ENCODE measurements at regions not wholly inside any gene's neighbourhood (a gene's known extent, or its start where the extent isn't known, plus 50 kb on each side); places are given as distances from the start of the nearest gene placed in this dataset.

- TF ChIP-seq REST (IDR thresholded peaks at IDR 0.05; ENCODE audit: low read depth, low read length), result no peak
These were observed 75.1 kb upstream of the IER5L start (continued) for GRCh38 chr9:129252937-129253802.

GRCh38 chr9:129250786-129251185 lies 72.7 kb upstream of the IER5L start:
- Histone ChIP-seq H3F3A (replicated peaks; ENCODE audit: insufficient read depth) (no peaks in the 10 kb centered on the region), H4K20me1 (ENCODE audit: insufficient read depth) (no peaks in the 10 kb centered on the region), H3K9me2 (no peaks in the 10 kb centered on the region), H3K9me3 (no peaks in the 10 kb centered on the region), H3K4me3 (ENCODE audit: low read depth in 2 of 2, low read length in 1 of 2) (no peak overlapping the region), H3K79me2 (ENCODE audit: insufficient read depth) (no peaks in the 10 kb centered on the region), H3K9ac (no peak overlapping the region), H3K27ac (ENCODE audit: low read depth in 2 of 2, low read length in 1 of 2) (no peak overlapping the region), H3K4me2 (no peak overlapping the region), H2AFZ (ENCODE audit: low read depth) (no peak overlapping the region), H3K36me3 (replicated peaks in 1 of 2; ENCODE audit: control insufficient read depth in 1 of 2, insufficient read depth in 2 of 2, low read length in 1 of 2) (no peaks in the 10 kb centered on the region), H3K27me3 (ENCODE audit: insufficient read depth) (no peaks in the 10 kb centered on the region), H3K4me1 (ENCODE audit: control insufficient read depth in 1 of 2, insufficient read depth in 2 of 2, low read depth in 1 of 2, low read length in 1 of 2) (no peaks in the 10 kb centered on the region)
- TF ChIP-seq REST (IDR thresholded peaks at IDR 0.05; ENCODE audit: low read depth, low read length) (no peak), MAX (IDR thresholded peaks at IDR 0.05; ENCODE audit: low read depth) (no peak), GABPA (IDR thresholded peaks at IDR 0.05; ENCODE audit: low read depth) (no peak), FOSL2 (IDR thresholded peaks at IDR 0.05; ENCODE audit: borderline replicate concordance, low read depth) (no peak), RFX5 (IDR thresholded peaks at IDR 0.05; ENCODE audit: low read length) (no peak), TAF1 (IDR thresholded peaks at IDR 0.05; ENCODE audit: borderline replicate concordance, low read depth, low read length) (no peak), ZBTB33 (IDR thresholded peaks at IDR 0.05; ENCODE audit: borderline replicate concordance, low read depth) (no peak), EP300 (IDR thresholded peaks at IDR 0.05; ENCODE audit: borderline replicate concordance in 1 of 2, low read depth in 1 of 2, low read length in 1 of 2) (no peak), NRF1 (IDR thresholded peaks at IDR 0.05; ENCODE audit: low read depth, low read length) (no peak), TEAD4 (IDR thresholded peaks at IDR 0.05; ENCODE audit: borderline replicate concordance, insufficient read depth) (no peak)
- DNase-seq, result no peak
- ChIA-PET POLR2A (no interaction called here), CTCF (interaction anchor here (0.9 kb wide), 1 partner anchor 360 kb away, joined by 4 read pairs; no protein-coding TSS in a partner anchor)
- 55% methylated on average over 2 of the region's 2 CpGs for WGBS (ENCODE audit: low lambda C conversion rate)
